HG03039 (cell line): ENCODE measurements at regions not wholly inside any gene's neighbourhood (a gene's known extent, or its start where the extent isn't known, plus 50 kb on each side); places are given as distances from the start of the nearest gene placed in this dataset.

Experiments
- ATAC-seq: cut with Tn5 transposase; IDR thresholded peaks from one replicate; pipeline ENCODE4 v1.9.1; 2021; ENCODE audit warnings: mild to moderate bottlenecking, moderate library complexity; ENCODE audit not compliant: unreplicated experiment

GRCh38 chr10:123568751-123569150 lies 97.4 kb upstream of the GPR26 start:
- ATAC-seq = no peak

DNA sequence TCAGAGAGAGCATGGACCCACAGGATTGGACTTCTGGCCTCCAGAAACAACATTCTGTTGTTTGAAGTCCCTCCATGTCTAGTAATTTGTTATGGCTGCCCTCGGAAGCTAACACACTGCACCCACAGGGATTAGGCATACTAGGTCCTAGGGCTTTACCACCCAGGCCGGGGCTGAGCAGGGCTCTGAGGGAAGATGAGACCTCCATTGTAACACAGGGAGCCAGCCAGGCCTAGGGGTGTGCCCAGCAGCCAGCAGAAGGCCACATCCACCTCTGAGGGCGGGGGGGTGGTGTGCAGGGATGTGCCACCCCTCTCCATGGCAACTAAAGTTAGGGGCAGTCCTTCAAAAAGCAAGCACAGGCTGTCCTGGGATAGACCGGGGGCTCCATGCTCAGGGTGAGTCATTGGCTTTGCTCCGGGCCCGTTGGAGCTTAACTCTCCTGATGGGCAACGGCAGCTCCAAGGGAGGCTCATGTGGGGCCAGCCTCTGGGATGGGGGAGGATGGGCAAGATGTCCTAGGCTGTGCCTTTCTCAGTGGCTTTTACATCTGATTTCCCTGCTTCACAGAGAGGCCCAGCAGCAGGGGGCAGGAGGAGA lies 96.6 kb upstream of the GPR26 start:
- no peak for ATAC-seq

GRCh38 chr10:123570051-123570897 lies 95.9 kb upstream of the GPR26 start:
- ATAC-seq = no peak

DNA sequence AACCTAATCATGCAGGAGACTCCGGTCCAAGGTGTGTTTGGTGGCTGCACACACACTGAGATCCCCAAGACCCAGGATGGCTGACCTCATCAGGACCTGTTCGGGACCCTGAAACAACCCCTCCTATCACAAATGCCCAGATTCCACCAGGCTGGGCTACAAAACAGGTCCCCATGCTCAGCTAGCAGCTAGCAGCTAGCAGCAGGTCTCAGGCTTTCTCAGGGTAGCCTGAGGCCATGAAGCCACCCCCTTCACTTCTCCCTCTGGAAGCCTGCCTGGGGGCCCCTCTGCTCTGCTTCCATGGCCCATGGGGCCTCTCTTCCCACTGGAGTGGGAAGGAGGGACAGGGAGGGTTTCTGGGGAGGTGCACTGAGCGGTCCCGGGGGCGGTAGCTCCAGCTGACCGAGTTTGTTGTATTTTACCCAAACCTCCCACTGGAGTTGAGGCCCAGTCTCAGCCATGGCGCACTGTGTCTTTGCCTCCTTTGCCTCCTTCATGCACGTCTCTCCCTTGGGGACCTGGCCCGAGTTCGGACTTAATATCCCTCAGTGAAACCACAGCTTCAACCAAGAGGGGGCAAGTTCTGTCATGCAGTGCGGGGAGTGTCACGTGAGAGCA lies 95.1 kb upstream of the GPR26 start:
- no peak for ATAC-seq

GRCh38 chr10:123571978-123572377 lies 94.2 kb upstream of the GPR26 start:
- ATAC-seq = no peak

GRCh38 chr10:123573236-123574108 lies 92.7 kb upstream of the GPR26 start:
- no peak for ATAC-seq

DNA sequence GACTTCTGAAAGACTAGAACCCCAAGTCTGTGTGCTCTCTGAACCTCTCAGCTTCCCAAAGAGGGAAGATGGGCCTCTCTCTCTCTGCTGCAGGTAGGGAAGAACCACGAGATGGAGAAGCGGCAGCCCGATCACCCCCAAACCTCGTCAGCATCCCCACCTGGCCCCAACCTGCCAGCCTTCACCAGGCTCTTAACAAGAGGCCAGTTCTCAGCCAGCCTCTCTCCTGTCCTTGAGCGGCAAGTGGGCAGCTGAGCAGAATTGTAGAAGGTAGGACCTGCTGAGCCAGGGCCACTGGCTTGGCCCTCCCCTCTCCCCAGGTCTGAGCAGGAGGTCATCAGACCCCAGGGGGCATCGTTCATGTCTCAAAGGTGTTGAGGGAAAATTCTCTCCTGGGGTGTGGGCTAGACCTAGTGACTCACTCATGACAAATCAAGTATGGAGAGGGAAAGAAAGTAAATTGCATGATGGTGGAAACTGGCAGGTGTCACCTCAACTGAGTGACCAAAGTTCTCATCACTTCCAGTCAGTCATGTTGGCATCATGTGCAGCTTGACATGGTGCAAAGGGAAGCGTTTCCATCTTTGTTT lies 92.0 kb upstream of the GPR26 start:
- no peak for ATAC-seq

GRCh38 chr10:123575105-123575504 lies 91.0 kb upstream of the GPR26 start:
- no peak for ATAC-seq

DNA sequence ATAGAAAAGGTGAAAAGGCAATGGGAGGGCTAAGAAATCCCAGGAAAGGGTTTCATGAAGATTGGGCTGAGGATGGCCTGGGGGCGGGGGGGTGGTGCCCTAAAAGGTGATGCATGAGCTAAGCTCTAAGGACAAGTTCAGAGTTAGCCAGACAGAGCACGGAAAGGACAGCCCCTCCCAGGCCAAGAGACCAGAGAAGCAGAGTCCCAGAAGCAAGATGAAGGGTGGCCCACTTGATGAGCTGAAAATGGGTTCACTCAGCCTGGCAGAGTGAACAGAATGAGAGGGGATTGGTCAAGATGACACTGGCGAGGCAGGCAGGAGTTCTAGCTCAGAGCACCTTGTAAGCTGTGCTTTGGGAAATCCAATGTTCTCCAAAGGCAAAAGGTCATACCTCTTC lies 89.4 kb upstream of the GPR26 start:
- ATAC-seq = no peak

DNA sequence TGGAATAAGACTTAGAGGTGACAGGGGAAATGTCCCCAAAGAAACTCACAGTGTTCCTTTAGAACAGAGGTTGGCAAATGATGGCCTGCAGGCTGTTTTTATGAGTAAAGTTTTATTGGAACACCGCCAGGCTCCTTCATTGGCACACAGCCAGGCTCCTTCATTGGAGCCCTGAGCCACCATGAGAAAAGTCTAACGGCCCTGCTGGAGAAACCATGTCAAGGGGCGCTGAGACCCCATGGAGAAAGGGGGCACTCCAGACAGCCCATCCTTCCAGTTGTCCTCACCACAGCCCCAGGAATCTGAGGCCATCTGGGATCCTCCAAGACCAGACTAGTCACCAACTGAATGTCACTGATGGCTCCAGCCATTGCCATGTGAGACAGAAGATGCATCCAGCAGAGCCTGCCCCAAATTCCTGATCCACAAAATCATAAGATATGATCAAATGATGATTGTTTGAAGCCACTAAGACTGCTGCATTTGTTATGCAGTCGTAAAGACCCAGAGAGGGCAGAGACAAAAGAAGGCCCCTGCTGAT lies 88.2 kb upstream of the GPR26 start:
- ATAC-seq = no peak

DNA sequence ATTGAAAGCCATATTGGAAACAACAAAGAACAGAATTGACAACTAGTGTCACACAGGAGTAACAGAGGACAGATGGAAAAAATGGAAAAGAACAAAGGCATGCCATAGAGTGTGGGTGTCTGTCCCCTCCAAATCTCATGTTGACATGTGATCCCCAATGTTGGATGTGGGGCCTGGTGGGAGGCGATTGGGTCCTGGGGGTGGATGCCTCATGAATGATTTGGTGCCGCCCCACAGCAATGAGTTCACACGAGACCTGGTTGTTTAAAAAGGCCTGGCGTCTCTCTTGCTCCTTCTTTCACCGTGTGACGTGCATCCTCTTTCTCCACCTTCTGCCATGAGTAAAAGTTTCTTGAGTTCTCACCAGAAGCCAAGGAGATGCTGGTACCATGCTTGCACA lies 87.4 kb upstream of the GPR26 start:
- no peak for ATAC-seq

DNA sequence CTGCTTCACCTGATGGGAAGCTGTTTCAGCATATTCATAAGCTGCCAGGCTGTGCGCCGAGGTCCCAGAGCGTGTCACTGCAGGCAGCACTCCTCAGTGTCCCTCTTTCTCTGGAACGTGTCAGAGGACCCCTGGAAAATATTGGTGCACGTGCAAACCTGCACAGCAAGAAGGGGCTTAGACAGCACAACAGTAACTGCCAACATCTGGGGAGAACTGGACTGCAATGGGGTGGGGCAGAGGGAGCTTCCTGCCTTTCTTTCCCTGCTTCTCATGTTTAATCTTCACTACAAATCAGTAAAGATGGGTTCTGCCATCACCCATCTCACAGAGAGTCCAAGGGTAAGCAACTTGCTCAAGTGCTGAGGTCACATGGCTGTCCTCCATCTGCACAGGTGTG lies 86.5 kb upstream of the GPR26 start:
- ATAC-seq = no peak

GRCh38 chr10:123580426-123580825 lies 85.7 kb upstream of the GPR26 start:
- no peak for ATAC-seq

GRCh38 chr10:123581656-123582055 lies 84.5 kb upstream of the GPR26 start:
- ATAC-seq = no peak

DNA sequence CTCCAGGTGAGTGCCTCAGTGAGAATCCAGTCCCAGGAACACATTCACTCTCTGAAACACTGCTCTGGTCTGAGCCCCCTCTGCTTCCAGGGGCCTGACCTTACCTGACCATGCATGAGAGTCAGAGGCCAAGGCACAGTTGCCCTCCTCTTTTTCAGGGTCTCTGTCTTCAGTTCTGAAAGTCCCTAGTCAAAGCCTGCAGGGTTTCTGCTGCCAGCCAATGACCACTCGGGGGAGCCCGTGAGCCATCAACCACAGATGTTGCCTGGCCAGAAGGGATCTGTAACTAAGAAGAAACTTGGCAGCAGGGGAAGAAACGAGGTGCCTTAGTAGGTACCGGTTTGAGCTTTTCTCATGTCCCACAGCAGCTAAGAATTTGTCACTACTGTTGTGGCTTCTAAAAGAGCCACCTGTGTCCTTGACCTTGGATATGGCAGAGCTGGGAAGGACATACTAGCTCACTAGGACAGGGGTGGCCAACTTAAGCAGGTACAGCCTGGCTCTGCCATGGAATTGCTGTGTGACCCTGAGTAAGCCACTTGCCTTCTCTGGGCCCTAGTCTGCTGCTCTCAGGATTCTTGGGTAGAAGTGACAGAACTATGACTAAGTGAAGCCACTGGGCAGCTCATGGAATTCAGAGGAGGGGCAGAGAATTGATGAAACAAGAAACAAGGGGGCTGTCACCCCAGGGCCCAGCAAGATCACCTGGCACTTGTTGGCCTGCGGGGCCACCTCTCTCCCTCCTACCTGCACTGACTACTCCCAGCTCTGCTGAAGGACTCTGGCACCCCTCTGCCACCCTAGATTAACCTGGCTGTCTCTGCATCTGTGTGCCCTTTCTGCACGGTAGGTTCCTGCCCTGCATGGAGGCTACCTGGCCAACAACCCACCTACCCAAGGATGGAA lies 83.8 kb upstream of the GPR26 start:
- no peak for ATAC-seq

DNA sequence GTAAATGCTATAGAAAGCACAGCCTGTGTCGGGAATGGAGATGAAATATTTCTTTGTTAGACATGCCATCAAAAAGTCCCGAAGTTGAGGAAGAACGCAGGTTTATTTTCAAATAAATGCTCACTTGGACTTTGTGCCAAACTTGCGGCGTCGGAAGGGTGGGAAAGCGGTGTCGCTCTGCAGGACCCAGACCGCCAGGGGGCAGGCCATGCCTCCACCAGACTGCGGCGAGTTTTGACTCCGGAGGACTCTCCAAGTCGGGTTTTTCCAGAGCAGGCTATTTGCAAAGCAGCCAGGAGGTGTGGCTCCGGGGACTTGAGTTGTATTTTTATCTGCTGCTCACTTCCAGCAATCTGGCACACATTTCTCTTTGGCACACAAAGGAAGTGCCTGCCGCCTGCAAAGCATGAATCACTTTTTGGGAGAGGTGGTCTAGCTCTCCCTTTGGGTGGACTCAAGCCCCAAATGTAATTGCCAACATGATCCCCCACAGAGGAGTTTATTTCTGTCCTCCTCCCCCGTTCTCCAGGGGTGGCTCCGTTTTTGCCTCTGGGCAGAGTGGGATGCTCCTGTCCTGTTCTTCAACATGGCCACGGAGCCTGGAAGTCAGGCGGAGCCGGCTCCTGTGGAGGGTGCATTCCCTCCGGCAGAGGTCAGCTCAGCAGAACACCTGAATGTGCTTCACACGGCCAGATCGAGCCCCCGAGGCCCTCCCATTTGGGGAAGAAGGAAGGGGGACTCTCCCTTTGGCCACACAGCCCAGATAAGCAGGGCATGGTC lies 82.3 kb upstream of the GPR26 start:
- ATAC-seq = no peak

DNA sequence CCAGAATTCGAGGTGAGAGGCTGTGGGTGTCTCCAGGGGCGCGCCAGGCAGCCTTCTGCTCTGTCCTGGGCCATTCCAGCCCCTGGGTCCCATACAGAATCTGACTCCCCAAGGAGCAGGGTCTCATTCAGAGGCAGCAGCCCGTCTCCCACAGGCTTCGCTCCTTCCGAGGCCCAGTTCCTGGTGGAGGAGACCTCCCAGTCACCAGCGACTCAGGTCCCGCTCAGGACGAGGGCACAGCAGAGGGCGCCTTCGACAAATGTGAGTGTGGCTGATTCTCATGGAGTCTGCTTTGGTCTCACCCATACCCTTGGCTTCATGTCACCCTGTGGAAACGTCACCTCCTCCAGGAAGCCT lies 81.8 kb upstream of the GPR26 start:
- no peak for ATAC-seq

GRCh38 chr10:123585477-123586445 lies 80.4 kb upstream of the GPR26 start:
- ATAC-seq = no peak
